GM19035 (cell line): ENCODE measurements at regions not wholly inside any gene's neighbourhood (a gene's known extent, or its start where the extent isn't known, plus 50 kb on each side); places are given as distances from the start of the nearest gene placed in this dataset.

Experiments
- ATAC-seq: cut with Tn5 transposase; IDR thresholded peaks from one replicate; pipeline ENCODE4 v1.9.1; 2021; ENCODE audit not compliant: unreplicated experiment

DNA sequence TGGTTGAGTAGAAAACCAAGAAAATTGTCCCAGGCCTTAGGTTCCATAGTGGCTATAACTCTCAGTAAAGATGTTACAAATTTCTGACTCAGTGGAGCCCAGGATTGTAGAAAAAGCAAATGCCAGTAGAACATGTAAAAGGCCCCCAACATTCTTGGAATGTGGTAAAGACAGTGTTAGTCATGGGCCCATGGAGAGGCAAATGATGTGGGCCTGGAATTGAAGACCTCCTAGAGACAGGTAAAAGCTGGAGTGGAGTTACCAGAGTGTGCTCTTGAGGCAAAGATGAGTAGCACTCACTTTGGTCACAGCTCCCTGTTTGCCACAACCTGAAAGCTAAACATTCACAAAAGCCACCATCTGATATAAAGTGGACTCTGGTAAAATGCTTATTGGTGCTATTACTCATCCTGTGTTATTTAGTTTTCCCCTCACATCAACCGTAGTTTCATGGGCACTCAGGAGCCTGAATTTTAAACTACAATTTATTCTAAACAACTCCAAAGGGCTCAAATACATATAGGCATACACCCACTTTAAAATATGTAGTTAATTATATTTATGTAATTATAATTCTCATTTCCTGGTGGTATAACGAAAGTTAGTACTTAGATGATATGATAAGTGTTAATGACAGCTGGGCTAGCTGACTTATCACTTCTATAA, 359.6 kb upstream of the NECTIN3 start:
- no peak for ATAC-seq

DNA sequence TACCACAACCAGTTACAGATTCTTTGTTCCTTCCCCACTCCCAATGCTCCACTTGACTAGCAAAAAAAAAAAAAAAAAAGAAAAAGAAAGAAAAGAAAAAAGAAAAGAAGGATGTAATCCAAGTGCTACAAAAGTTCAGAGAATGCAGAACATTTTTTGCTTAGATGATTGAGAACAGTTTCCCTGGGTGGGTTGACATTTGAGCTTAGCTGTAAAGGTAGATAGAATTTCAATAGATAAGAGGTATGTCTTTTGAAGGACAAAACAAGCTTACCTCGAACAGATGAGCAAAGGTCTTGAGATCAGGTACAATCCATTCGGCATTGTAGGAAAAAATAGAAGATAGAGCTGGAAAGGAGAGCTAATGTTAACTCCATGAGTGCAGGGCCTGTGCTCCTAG, 344.6 kb upstream of the NECTIN3 start:
- no peak for ATAC-seq

DNA sequence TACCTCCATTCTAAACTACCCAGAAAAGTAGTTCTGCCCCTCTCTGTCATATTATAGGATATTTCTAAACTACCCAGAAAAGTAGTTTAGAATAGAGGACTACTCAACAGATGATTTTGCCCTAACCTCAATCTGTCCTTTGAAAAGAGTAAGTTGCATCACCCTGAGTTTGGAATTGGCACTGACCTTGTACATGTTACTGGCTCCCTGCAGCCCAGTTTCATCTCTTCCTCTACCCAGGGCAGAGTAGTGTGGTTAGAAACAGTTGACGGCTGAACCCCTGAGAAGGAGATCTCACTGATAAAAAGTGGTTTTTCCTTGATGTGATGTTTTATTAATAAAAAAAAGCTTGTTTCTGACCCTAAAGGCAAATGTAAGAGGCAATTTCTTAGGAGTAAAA, 340.5 kb upstream of the NECTIN3 start:
- ATAC-seq, result no peak

DNA sequence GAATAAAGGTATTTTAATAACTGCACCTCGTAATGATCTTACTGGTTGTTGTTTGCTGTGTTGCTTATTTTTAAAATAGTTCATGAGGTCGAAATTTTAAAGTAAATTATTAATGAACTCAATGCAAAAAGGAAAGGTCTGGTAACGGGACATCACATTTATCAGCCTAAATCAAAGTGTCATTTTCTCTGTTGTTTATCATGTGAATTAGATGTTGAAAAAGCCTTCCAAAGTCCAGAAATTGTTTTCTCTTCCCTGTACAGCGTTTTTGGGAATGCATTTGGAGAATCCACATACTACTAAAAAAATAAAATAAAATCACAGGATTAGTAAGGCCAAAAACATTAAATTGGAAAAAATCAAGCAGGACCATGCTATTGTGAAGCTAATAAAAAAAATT, 339.2 kb upstream of the NECTIN3 start:
- ATAC-seq, result no peak

DNA sequence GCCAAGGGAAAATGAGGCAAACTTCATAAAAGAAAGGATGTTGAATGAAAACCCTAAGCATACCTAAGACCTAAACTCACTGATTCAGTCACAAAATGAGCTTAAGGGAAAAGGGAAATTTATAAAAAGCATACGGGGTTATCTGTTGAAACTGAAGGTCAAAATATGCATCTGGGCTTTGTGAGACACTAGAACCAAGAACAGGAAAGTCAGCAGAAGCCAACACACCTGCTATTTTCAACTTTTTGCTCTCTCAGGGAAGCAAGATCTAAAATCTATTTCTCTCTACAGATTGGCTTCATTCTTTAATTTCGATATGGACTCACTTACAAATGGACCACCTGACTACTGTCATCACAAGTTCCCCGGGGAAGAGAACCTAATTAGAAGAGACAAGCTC, 338.6 kb upstream of the NECTIN3 start:
- no peak for ATAC-seq

DNA sequence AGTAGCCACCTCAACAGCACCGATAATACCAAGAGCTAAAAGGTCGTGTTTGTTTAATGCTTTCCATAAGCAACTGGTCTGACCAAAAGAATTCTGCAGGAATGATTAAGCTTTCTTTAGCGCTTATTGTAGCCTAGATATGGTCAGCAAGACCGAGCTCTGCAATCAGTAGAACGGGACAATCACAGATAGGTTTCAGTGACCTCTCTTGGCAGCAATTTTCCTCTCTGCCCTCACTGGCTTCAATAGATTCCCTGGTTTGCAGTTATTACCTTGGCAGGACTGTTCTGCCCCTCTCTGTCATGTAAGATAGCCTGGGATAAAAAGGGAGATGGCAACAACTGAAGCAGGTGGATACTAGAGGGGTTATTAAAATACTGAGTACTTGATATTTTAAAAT, 337.1 kb upstream of the NECTIN3 start:
- ATAC-seq, result no peak

DNA sequence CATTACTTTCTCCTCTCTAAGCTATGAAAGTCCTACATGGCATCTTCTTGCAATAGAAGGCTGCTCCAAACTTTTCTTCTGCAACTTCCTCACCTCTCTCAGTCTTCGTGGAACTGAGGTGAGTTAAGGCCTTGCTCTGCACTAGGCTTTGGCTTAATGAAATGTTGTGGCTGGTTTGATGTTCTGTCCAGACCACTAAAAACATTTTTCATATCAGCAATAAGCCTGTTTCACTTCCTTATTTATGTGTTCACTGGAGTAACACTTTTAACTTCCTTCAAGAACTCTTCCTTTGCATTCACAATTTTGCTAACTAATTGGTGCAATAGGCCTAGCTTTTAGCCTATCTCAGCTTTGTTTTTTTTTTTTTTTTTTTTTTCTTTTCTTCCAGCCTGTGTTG, 335.3 kb upstream of the NECTIN3 start:
- ATAC-seq, result peak; percentile 88

DNA sequence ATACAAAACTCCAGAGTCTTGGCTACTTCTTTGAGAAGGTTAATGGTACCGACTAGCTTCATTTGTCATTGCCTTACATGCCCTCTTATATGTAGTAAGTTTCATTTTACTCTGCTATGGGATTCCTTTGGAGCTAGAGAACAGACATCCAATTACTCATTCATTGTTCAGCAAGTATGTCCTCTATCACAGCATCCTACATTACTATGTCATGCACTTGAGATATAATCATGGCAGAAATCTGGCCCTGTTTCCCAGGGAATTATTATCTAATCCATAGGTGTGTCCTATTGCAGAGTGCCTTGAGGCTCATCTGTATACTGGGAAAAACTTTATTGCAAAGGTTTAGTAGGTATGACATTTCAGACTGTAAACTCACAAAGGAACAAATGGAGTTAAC, 333.1 kb upstream of the NECTIN3 start:
- ATAC-seq, result no peak

DNA sequence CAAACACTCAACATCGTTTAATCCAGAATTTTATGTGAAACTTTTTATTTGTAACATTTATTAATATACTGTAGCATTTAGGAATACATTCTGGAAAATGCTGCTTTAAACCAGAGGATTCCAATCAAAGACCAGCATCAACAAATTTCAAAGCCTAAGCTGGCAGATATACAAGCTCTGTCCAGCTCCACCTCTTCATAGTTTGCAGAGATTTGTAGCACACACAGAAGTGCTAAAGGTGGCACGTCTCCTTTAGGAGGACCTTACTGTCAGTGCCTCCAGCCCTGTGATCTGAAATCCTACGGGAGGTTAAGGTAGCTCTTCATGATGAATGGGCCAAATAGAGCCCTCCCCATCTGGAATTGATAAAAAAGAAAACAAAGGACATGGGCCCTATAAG, 329.7 kb upstream of the NECTIN3 start:
- ATAC-seq, result no peak

DNA sequence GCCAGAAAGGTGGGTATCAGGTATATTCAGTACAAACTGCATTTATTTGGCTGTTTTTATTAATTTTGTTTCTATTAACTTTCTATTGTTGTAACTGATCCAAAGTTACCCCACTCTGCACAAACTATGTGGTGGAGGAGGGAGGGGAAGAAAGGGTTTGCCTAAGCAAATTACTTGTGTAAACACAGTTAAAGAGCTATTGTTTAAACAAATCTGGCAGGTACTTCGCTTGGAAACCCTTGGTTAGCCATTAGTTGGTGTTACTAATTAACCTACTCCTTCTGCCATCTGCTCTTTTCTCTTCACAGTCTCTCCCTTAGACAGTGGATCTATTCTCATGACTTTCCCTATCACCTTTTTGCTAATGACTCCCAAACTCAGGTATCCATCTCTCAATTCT, 328.4 kb upstream of the NECTIN3 start:
- ATAC-seq, result no peak

DNA sequence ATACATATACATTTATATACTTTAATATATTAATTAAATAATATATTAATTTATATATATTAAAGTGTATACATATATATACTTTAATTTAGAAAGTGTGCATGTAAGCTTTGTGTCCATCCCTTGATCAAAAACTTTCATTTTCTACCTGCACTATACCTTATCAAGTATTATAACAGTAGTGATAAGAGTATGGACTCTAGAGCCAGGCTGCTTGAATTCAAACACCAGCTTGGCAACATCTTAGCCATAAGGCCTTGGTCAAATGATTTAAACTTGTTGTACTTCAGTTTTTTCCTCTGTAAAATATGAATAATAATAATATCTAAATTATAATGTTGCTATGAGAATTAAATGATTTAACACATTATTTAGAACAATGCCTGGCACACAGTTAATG, 327.6 kb upstream of the NECTIN3 start:
- no peak for ATAC-seq

DNA sequence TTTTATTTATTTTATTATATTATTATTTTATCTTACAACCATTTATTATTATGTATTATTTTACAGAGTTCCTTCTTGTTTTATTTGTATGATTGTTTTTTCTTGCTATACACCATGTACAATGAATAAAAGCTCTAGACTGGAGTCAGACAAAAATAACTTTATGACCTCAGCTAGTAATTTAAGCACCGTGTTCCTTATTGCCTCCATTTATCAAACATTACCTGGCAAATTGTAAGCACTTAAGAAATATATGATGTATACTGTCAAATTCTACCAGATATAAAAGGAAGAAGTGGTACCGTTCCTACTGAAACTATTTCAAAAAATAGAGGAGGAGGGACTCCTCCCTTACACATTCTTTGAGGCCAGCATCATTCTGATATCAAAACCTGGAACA, 326.9 kb upstream of the NECTIN3 start:
- ATAC-seq, result no peak

DNA sequence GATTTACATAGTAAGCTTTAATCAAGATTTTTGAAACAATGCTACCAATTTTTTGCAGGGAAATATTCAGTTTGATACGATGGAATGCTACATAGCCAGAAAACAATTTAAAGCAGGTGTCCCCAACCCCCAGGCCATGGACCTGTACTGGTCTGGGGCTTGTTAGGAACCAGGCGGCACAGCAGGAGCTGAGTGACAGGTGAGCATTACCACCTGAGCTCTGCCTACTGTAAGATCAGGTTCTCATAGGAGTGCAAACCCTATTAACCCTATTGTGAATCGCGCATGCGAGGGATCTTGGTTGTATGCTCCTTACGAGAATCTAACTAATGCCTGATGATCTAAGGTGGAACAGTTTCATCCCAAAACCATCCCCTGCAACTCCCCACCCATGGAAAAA, 322.6 kb upstream of the NECTIN3 start:
- ATAC-seq, result no peak

DNA sequence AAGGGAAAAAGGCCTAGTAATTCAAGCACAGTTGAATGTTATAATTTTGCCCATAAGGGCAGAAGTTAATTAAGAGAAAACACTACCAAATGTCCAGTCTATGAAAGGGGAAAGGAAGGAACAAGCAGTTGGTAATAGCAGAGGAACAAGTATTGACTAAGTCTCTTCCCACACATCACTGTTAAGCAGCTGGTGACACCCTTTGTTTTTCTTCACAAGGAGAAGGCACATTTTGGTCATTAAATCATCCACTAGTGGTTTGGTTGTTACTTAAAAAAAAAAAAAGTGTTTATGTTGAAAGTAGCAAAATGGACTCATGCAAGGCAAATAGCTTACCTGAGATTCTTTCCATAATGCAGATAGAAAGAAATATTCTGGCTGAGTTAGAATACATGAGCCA, 321.4 kb upstream of the NECTIN3 start:
- ATAC-seq, result no peak

DNA sequence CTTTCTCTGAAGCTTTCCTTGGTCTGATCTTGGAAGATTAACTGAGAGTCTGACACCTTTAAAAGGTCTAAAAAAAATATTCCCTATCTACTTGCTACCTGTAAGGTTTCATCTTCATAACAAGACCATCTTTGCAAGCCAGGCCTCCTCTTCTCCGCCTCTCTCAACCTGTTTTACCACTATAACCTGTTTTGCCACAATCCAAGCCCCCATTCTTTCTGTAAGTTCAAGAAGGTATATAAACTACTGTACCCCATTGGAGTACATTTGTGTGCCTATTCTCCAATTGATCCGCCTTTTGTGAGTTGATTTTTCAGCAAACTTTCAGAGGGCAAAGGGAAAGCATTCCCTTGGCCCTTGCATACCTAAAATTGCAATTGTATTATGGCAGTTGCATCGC, 319.3 kb upstream of the NECTIN3 start:
- no peak for ATAC-seq

DNA sequence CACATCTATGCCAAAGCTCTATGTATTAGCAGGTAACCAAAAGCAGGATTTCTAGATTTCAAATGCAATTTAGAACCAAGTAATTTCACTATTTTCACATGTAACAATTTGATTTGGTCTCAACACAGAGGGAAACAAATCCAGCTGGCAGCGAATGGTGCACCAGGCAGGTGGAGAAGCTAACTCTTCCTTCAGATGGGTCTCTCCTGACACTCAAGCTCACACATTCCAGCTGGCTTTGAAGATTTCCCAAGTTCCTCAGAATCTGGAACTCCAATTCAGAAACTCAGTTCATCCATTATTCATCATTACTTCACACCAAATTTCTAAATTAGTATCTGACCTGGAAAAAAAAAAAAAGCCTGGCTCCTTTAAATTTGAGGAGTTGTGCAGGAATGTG, 318.1 kb upstream of the NECTIN3 start:
- no peak for ATAC-seq

DNA sequence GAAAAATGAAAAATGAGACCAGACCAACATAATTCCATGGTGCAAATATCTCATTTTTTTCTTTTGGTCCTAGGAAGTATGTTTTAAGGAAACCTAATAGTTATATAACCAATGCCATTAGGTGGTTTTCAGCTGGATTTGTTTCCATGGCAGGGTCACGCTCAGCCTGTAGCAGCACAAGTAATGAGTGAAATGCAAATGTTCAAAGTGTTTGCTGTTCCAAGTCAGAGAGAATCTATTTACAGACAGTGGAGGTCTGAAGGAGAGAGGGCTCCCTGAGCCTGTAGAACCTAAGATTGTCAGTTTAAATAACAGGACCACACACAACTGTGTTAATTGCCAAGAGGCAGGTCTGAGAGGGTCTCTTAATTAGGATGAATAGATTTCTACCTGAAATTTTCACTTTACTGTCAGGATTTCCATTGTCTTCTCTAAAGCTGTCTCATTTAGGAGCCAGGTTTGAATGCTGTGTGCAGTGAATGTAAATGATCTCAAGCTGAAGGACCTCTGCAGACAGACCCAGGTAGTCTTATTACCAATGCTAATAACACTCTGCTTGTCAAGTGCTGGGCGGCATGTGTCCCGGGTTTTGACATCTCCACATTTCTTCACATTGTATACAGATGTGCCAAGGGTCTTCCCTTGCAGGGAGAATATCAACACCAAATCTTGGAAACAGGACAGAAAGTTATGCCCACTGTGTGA, 317.3 kb upstream of the NECTIN3 start:
- ATAC-seq, result no peak

DNA sequence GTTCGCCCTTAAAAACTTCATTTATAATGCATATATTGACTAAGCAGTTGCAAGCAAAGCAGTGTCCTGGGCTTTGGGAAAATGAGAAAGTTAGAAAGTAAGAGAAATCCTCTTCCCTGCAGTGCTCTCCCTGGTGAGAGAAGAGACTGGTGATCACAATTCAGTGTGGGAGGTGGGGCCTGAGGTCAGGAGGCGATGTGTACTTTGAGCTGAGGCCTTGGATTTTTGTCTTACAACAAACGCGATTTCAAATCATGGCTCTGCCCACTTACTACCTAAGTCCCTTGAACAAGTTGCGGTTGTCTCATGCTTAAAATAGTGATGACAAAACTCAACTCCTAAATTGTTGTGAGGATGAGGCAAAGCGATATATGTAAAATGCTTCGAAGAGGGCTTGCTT, 316.3 kb upstream of the NECTIN3 start:
- no peak for ATAC-seq

DNA sequence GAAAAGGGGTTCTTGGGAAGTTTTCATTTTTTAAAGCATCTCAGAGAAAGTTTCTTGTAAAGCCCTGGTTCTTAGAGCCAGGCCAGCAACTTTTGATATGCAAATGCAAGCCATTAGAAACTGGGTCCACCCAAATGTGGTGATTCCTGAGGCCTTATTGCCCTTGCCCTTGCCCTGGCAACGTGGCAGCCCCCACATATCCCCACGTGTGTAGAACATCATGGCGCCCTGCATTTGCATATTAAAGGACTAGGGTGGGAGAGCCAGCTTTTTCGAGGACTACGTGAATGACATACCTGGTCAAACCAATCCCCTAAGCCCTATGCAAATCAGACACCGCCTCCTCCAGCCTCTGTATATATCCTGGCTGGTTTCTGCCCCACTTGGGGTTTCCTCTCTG, 314.9 kb upstream of the NECTIN3 start:
- no peak for ATAC-seq

DNA sequence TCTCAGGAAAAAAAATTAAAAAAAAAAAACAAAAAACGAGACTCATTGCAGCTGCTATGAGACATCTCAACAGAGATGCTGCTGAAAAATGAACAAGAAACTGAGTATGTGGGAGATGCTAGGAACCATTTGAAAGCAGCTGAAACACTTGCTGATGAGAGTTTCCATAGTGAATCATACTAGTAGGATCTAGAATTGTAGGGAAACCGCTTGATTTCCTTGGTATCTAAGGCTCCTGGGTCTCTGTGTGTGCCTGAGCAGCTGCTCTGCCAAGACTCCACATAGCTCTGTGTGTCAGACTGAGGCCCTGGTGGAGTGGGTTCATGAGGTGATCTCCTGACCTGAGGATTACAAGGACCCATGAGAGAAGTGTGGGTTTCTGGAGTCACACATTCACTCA, 313.4 kb upstream of the NECTIN3 start:
- ATAC-seq, result no peak

DNA sequence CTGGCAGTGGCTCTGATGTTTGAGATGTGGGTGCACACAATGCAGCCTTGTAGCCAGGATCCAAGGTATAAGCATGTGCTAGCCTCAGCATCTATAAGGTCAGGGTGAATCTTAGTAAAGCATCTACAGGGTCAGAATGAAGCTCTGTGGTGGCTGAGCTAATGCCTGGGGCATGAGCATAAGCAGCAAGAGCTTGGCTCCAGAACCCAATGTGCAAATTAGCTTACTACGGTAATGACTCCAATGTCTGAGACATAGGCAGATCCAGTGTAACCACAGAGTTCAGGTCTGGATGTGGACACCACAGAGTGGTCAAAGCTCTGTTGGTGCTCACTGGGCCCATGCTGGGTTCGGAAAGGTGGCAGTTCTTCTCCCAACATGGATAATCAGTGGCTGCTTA, 304.5 kb upstream of the NECTIN3 start:
- ATAC-seq, result no peak

DNA sequence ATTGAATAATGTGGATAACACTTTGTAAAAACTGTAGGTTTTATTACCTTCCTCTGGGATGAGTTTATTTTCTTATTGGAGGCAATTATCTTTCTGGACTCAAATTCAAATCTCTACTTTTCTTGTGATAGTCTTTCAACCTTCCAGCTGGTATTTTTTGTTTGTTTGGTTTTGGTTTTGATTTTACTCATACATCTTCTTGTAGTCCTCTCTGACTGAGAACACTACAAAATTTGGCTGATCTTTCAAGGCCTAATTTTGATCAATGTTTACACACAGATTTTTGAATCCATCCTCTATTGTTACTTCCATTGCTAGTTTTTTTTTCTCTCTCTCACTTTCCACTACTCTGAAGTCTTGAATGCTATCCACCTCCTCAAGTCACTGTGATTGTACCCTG, 303.8 kb upstream of the NECTIN3 start:
- peak; percentile 85 for ATAC-seq

DNA sequence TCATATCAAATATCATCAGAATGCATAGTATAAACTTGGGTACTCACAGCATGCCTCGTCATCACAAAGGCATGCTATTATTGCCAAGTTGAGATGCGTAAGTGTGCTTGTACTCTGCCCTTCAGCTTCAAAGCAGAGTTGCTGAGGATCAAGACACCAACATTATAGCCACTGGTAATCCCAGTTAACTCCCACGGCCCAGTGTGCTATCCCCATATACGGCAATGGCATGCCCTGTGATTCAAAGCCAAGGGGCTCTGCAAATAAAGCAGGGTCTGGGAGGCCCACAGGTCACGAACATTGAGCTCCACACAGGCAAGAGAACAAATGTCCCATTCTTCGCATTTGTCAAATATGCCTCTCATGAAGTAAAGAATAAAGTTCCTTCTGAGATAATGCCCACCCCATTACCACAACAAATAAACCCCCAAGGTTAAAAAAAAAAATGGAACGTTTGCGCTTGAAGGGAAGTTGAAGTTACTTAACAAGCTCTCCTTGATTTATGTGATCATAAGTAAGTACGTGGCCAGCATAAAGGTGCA, 298.1 kb upstream of the NECTIN3 start:
- ATAC-seq, result no peak
